Common myeloid progenitor, CD34-positive (primary cell): ENCODE measurements at regions not wholly inside any gene's neighbourhood (a gene's known extent, or its start where the extent isn't known, plus 50 kb on each side); places are given as distances from the start of the nearest gene placed in this dataset.
A peak's percentile ranks its signal among the peaks of the same experiment; 100 is the strongest.

Source experiments
- CTCF ChIA-PET: fragments of 350-600 bp; sonication (Branson Sonifier 250); formaldehyde crosslinking; loops from one replicate; lab custom pipeline; 2021; ENCODE audit warnings: antibody characterized with exemption; lab: Charles Lee
- POLR2A ChIA-PET: fragments of 350-600 bp; sonication (Branson Sonifier 250); formaldehyde crosslinking; loops from one replicate; lab custom pipeline; 2021; ENCODE audit warnings: antibody characterized with exemption; lab: Charles Lee
- DNase-seq, 3 donors: peaks; one replicate each; pipeline versions ENCODE4 v3.0.0 to v3.0.0-alpha.2; 2013
- H3K27ac ChIP-seq, 2 experiments: 1 replicate in 1 of 2; 2 replicates in 1 of 2; pipeline ENCODE4 v1.7.0; 2013; ENCODE audit warnings: inconsistent platforms in 2 of 2, low read length in 2 of 2, mild to moderate bottlenecking in 2 of 2, low read depth in 1 of 2, moderate library complexity in 1 of 2; ENCODE audit not compliant: severe bottlenecking in 2 of 2, insufficient read depth in 1 of 2, poor library complexity in 1 of 2
- H3K27me3 ChIP-seq, 5 experiments: replicated peaks in 2 of 5; 1 replicate in 3 of 5; 2 replicates in 2 of 5; pipeline versions ENCODE4 v1.6.1 to v1.7.0; 2013; ENCODE audit warnings: low read length in 4 of 5, mild to moderate bottlenecking in 2 of 5, moderate library complexity in 2 of 5, inconsistent platforms in 1 of 5; ENCODE audit not compliant: insufficient read depth in 5 of 5, control insufficient read depth in 4 of 5
- H3K36me3 ChIP-seq, 4 experiments: 1 replicate in 2 of 4; 2 replicates in 2 of 4; pipeline versions ENCODE4 v1.6.1 to v1.7.0; 2013; ENCODE audit warnings: low read length in 3 of 4, control low read depth in 1 of 4, mild to moderate bottlenecking in 1 of 4; ENCODE audit not compliant: control insufficient read depth in 4 of 4, insufficient read depth in 4 of 4
- H3K4me1 ChIP-seq, 4 experiments: 1 replicate in 3 of 4; 2 replicates in 1 of 4; pipeline versions ENCODE4 v1.6.1 to v1.7.1; 2013; ENCODE audit warnings: low read length in 3 of 4, mild to moderate bottlenecking in 3 of 4, control low read depth in 1 of 4, inconsistent platforms in 1 of 4, moderate library complexity in 1 of 4; ENCODE audit not compliant: control insufficient read depth in 4 of 4, insufficient read depth in 4 of 4; ENCODE audit errors: control extremely low read depth in 1 of 4
- H3K4me3 ChIP-seq, 7 experiments: 1 replicate in 4 of 7; 2 replicates in 3 of 7; pipeline versions ENCODE4 v1.5.1 to v1.7.0; 2013; ENCODE audit warnings: mild to moderate bottlenecking in 7 of 7, low read length in 6 of 7, moderate library complexity in 6 of 7, inconsistent platforms in 2 of 7, low read depth in 2 of 7, control low read depth in 1 of 7; ENCODE audit not compliant: insufficient read depth in 4 of 7, control insufficient read depth in 1 of 7; ENCODE audit errors: extremely low read depth in 1 of 7
- H3K9me3 ChIP-seq, 5 experiments: 1 replicate in 4 of 5; 2 replicates in 1 of 5; pipeline versions ENCODE4 v1.6.1 to v1.7.1; 2013; ENCODE audit warnings: low read length in 4 of 5, mild to moderate bottlenecking in 2 of 5, inconsistent platforms in 1 of 5, low read depth in 1 of 5, moderate library complexity in 1 of 5; ENCODE audit not compliant: control insufficient read depth in 4 of 5, insufficient read depth in 2 of 5; ENCODE audit errors: control extremely low read depth in 1 of 5
- WGBS: methylation state at CpG from one replicate; pipeline ENCODE4 v1.1.5; 2013; ENCODE audit not compliant: insufficient coverage; 5-methylcytosine and 5-hydroxymethylcytosine counted together

- DNase-seq, result no peak
- WGBS, result 100% methylated on average over 2 of the region's 4 CpGs
- Histone ChIP-seq H3K36me3 (no peaks in the 10 kb centered on the region), H3K27ac (no peak overlapping the region), H3K9me3 (no peaks in the 10 kb centered on the region), H3K4me1 (peaks cover 0 to 19% (median 7%) of the 10 kb centered on the region in 4 experiments), H3K4me3 (no peak overlapping the region), H3K27me3 (no peaks in the 10 kb centered on the region)
- ChIA-PET POLR2A (no interaction called here), CTCF (no interaction called here)
These were observed 334.8 kb upstream of the ZNF462 start for GRCh38 chr9:106528158-106528557.

GRCh38 chr9:106529616-106530015, 333.4 kb upstream of the ZNF462 start:
- CTCF ChIA-PET, result no interaction called here
- H3K4me3 ChIP-seq, result no peak overlapping the region
- H3K4me1 ChIP-seq, result peaks cover 0 to 19% (median 7%) of the 10 kb centered on the region in 4 experiments
- H3K36me3 ChIP-seq, result no peaks in the 10 kb centered on the region
- 93% methylated on average over 3 of the region's 3 CpGs for whole genome bisulfite sequencing
- H3K27me3 ChIP-seq, result no peaks in the 10 kb centered on the region
- no peak for DNase-seq
- POLR2A ChIA-PET, result no interaction called here
- H3K9me3 ChIP-seq, result no peaks in the 10 kb centered on the region
- no peak overlapping the region for H3K27ac ChIP-seq

DNA sequence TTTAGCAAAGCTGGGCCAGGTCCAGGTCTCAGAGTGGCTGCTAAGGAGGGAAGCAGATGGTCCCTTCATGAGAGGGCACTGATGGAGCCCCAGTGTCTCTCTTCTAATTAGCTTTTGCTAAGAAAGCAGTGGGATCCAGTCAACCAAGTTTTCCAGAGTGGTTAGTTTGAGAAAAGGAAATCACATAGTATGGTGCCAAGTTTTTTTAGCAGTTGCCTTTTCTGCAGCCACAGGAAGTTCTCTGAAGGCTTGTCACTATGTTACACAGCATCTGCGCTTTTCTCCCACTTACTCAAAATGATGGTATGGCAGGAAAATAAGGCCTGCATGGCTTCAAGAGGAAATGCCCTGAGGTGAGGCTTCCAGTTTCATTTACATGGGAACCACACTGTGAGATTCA, 331.5 kb upstream of the ZNF462 start:
- WGBS, result no CpG with 5 or more reads among the region's 1 CpG
- no peaks in the 10 kb centered on the region for H3K27me3 ChIP-seq
- H3K4me1 ChIP-seq, result peaks cover 3 to 29% (median 12%) of the 10 kb centered on the region in 4 experiments
- ChIA-PET CTCF (no interaction called here), POLR2A (no interaction called here)
- no peak overlapping the region for H3K4me3 ChIP-seq
- no peaks in the 10 kb centered on the region for H3K36me3 ChIP-seq
- no peak overlapping the region for H3K27ac ChIP-seq
- DNase-seq, result peak in 2 of 3 donors; percentile 32 to 41
- H3K9me3 ChIP-seq, result no peaks in the 10 kb centered on the region

GRCh38 chr9:106532306-106533015, 330.5 kb upstream of the ZNF462 start:
- Histone ChIP-seq H3K4me1 (peaks cover 3 to 21% (median 10%) of the 10 kb centered on the region in 4 experiments), H3K27ac (no peak overlapping the region), H3K27me3 (no peaks in the 10 kb centered on the region), H3K4me3 (no peak overlapping the region), H3K36me3 (no peaks in the 10 kb centered on the region), H3K9me3 (no peaks in the 10 kb centered on the region)
- ChIA-PET CTCF (no interaction called here), POLR2A (no interaction called here)
- WGBS, result 100% methylated on average over 3 of the region's 5 CpGs
- no peak for DNase-seq

- Histone ChIP-seq H3K36me3 (no peaks in the 10 kb centered on the region), H3K4me1 (peaks cover 3 to 21% (median 10%) of the 10 kb centered on the region in 4 experiments), H3K27me3 (no peaks in the 10 kb centered on the region), H3K9me3 (no peaks in the 10 kb centered on the region), H3K27ac (no peak overlapping the region), H3K4me3 (no peak overlapping the region)
- no peak for DNase-seq
- ChIA-PET POLR2A (no interaction called here), CTCF (no interaction called here)
- 100% methylated on average over 2 of the region's 3 CpGs for WGBS
These were observed 328.2 kb upstream of the ZNF462 start for GRCh38 chr9:106534800-106535199.

DNA sequence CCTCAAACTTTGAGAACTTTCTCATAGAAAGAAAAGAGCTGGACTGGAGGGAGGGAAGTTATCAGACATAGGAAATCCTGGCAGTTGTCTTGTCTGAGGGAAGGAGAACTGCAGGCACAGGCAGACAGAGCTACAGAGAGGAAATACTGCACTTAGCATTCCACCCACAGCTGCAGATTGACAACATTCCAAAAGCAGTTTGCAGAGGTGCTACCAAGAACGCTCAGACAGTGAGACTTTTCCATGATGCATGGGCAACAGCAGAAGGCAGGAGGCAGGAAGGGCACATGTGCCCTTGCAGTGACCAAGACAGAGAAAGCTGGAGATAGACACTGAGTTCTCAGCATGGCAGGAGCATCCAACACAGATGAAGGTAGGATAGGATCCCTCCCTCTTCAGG, 327.5 kb upstream of the ZNF462 start:
- ChIA-PET CTCF (no interaction called here), POLR2A (no interaction called here)
- Histone ChIP-seq H3K27ac (no peak overlapping the region), H3K36me3 (no peaks in the 10 kb centered on the region), H3K27me3 (no peaks in the 10 kb centered on the region), H3K4me3 (no peak overlapping the region), H3K4me1 (peaks cover 3 to 21% (median 10%) of the 10 kb centered on the region in 4 experiments), H3K9me3 (no peaks in the 10 kb centered on the region)
- WGBS, result 22% methylated on average over 1 of the region's 1 CpG
- no peak for DNase-seq

GRCh38 chr9:106557996-106558667, 304.8 kb upstream of the ZNF462 start:
- DNase-seq, result no peak
- WGBS, result 99% methylated on average over 8 of the region's 11 CpGs

More at GRCh38 chr9:106557996-106558667, 304.8 kb upstream of the ZNF462 start:
- Histone ChIP-seq H3K27me3 (no peaks in the 10 kb centered on the region), H3K27ac (no peak overlapping the region), H3K9me3 (peaks cover 0 to 7% (median 0%) of the 10 kb centered on the region in 5 experiments), H3K4me3 (no peak overlapping the region), H3K4me1 (no peaks in the 10 kb centered on the region), H3K36me3 (no peaks in the 10 kb centered on the region)
- POLR2A ChIA-PET, result no interaction called here
- CTCF ChIA-PET, result no interaction called here
